Glomerular visceral epithelial cell (primary cell): ENCODE measurements at regions not wholly inside any gene's neighbourhood (a gene's known extent, or its start where the extent isn't known, plus 50 kb on each side); places are given as distances from the start of the nearest gene placed in this dataset.
"Not testable (repeated sequence)": the region's sequence is repeated elsewhere in the genome, so short reads cannot be mapped to it uniquely, and the experiment has no call there.

Source experiments
- DNase-seq: peaks from one replicate; pipeline ENCODE4 v3.0.0-alpha.2; 2016; ENCODE audit errors: extremely low spot score

GRCh38 chr13:55569082-55569481 is 1571.6 kb upstream of the PRR20A start:
- no peak for DNase-seq

GRCh38 chr13:55569514-55569913 is 1571.2 kb upstream of the PRR20A start:
- no peak for DNase-seq

GRCh38 chr13:55570371-55570770 is 1570.3 kb upstream of the PRR20A start:
- no peak for DNase-seq

DNA sequence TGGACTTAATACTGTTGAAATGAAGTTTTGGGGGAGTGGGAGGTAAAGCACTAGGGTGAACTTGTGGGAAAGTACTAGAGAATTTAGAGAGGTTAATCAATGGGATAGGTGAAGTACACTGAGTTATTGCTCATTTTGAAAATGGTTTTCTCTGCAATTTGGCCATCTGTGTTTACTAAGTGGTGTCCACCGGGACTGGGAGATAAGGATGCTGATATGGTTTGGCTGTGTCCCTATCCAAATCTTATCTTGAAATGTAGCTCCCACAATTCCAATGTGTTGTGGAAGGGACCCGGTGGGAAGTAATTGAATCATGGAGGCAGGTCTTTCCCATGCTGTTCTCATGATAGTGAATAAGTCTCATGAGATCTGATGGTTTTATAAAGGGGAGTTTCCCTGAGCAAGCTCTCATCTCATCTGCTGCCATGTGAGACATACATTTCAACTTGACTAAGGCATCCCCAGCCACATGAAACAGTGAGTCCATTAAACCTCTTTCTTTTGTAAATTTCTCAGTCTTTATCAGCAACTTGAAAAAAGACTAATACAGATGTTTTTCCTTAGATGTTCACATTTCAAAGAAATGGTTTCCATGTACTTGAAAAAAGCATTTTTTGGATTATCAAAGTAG is 1569.4 kb upstream of the PRR20A start:
- DNase-seq, result no peak

GRCh38 chr13:55572408-55572807 is 1568.3 kb upstream of the PRR20A start:
- DNase-seq, result no peak

GRCh38 chr13:55572862-55573261 is 1567.9 kb upstream of the PRR20A start:
- DNase-seq, result no peak

DNA sequence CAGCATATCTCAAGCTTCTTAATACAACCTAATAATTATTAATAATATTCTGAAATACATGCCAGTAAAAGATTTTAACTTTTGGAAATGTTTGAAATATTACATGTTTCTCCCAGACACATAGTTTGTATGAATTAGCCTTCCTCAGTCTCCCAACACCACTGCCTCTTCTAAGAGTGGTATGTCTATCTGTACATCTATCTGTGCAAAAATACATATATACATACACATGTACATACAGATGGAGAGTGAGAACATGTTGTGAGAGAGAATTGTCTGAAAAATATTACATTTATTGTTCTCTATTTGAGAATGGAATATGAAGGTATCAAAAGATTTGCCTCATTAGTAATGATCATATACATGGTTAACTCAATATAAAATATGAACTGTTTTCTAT is 1567.2 kb upstream of the PRR20A start:
- DNase-seq, result no peak

DNA sequence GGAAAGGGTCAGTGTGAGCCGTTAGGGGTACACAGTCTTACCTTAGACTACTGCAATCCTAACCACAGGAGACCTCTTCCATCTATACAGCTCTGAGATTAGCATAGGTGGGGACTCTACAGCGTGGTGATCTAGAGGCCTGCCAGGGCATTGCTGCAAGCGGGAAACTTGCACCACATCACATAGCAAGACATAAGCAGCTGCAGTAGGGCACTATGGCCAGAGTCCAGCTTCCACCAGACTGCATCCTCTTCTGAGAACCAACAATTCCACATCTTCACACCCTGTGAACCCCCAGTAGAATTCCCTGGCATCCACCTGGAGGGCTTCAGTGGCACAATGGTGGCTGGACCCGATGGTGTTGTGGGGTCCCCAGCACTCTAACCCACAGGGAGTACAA is 1564.3 kb upstream of the PRR20A start:
- no peak for DNase-seq

DNA sequence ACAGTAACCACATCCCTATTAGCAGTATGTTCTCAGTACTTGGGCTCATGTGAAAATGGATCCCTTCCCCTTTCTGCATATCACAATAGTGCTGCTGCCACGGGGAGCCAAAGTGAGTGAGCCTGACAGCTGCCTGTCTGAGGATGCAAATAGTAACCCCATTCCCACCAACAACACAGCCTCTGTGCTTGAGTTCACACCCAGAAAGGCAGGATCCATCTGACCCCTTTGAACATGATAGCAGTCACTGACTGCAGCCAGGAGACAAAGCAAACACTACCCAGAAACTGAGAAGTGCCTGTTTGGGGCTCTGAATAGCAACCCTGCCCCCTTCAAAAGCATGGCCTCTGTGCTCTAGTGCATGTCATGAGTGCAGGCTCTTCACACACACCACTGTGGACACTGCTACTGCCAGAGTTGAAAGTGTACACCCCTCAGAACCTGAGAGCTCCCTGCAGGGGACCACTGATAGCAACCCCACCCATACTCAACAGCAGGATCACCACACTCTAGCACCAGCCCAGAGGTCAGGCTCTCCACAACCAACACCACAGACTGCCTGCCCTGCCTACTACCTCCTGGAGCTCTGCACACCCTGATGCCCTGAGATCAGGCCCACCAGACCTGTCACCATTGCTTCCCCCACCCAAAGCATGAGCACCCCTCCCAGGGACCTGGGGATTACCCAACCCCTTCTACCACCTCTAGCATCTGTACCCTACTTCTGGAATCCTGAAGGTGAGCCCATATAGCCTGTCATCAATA is 1563.5 kb upstream of the PRR20A start:
- DNase-seq, result no peak

DNA sequence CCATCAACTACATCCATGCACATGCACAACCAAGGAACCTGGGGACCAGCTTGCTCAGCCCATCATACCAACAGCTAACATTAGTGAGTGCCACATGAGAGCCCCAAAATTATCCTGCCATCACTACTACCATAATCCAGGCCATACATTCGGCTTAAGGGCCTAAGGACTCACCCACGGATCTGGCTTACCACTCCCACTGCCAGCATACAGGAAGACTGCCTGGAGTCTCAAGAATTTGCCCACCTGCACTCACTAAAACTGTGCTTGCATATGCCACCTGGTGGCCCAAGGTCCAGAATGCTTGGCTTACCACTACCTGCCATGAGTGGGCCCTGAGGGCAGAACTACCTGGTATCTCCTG is 1562.9 kb upstream of the PRR20A start:
- no peak for DNase-seq

DNA sequence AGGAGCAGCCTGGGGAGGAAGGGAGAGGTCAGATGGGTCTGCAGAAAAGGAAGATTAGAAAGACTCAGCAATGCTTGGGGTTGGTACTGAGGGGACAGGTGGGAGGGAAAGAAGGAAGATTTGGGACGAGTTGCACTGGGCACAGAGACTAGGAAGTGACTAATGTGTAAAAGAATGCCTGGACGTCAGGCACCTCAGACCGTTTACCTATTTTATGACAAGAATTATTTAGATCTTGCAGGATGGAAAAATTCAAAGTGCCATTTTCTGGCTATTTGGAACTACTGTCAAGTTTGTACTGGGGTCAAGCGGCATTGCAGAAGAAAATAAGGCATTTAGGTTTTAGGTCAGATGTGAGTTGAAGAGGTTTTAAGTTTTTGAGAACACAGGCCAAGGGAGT is 1558.4 kb upstream of the PRR20A start:
- not testable (repeated sequence) for DNase-seq

- no peak for DNase-seq
Measured at GRCh38 chr13:55583953-55584593, 1556.6 kb upstream of the PRR20A start.

- no peak for DNase-seq
Measured at GRCh38 chr13:55602784-55603183, 1537.9 kb upstream of the PRR20A start.

GRCh38 chr13:55606045-55606665 is 1534.6 kb upstream of the PRR20A start:
- DNase-seq, result no peak

GRCh38 chr13:55613429-55614187 is 1527.1 kb upstream of the PRR20A start:
- DNase-seq, result no peak

DNA sequence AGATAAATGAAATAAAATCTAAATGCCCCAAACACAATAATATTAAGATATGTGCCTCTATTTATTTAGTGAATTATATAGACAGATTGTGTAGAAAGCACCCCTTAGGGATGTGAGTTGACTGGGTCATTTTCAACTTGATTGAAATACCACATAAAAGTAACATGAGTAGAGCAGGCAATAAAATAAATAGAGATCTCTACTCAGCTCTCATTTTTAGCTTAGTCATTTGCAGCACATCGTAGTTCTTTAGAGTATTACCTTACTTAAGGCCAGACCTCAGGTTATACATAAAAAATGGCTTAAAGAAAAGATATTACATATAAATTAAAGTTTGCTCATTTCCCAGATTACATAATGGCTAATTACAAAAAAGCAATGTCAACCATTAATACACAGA is 1525.6 kb upstream of the PRR20A start:
- no peak for DNase-seq

GRCh38 chr13:55617241-55617640 is 1523.5 kb upstream of the PRR20A start:
- no peak for DNase-seq

DNA sequence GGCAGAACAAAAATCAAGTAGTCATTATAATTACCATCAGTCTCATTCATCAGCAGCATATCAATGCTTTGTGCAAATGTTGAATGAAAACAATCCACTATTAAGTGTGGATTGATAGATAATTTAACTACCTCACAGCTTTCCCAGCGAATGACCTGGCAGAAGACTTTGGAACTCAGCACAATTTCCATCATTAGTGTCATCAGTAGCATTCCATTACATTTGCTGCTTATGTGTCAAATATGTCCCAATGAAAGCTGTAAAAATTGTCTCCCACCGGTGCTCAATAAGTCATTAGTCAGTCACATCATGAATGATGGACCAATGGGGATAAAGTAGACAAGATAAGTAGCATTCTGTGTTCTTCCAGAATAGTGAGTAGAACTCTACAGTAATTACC is 1513.5 kb upstream of the PRR20A start:
- DNase-seq, result no peak

GRCh38 chr13:55632402-55632801 is 1508.3 kb upstream of the PRR20A start:
- DNase-seq, result no peak

DNA sequence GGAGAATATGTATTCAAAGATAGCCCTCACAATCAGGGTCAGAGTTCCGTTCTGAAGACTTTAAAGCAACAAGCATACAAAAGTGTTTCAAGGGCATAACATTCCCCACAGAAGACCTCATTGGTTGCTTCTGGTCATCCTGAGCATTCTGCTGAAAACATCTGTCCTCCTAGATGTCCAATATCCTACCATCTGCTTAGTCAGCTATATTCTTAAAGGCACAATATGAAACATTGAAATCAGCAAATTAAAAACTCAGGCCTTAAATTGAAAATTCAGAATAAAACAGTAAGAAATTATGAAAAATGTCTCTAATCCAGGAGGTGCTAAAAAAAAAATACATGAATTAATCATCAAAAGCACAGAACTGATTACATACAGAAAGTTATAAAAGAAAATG is 1491.2 kb upstream of the PRR20A start:
- DNase-seq, result no peak

- DNase-seq, result no peak
Measured at GRCh38 chr13:55652657-55653056, 1488.1 kb upstream of the PRR20A start.

DNA sequence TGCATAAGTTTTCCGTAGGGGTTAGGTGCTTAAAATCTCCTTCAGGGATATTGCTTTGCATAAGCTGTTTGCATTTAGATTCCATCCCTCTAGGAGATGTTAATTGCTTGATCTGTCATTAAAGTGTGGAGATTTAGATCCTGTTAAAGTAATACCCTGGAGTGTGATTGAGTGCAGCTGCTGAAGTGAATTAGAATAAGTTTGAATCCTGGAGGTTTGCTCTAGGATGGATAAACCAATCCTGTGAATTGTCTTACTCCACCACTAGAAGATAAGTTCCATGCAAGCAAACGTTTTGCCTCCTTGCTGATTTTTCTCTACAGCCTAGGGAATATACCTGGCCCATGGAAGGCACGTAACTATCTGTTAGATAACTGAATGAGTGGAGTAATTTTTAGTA is 1487.2 kb upstream of the PRR20A start:
- DNase-seq, result no peak
